ENCODE measurements at regions not wholly inside any gene's neighbourhood (a gene's known extent, or its start where the extent isn't known, plus 50 kb on each side); places are given as distances from the start of the nearest gene placed in this dataset.
"Not testable (repeated sequence)": the region's sequence is repeated elsewhere in the genome, so short reads cannot be mapped to it uniquely, and the experiment has no call there.

GRCh38 chr3:145032791-145033190, 1061.2 kb downstream of the DIPK2A start:
- DNase-seq: no peak
- no peaks in the 10 kb centered on the region for H3K9me3 ChIP-seq
- intact Hi-C loops (cut with DNase I; ENCODE audit: low total_unique reads): no loop called here
- H3K27ac ChIP-seq: no peak overlapping the region
- no peaks in the 10 kb centered on the region for H3K4me1 ChIP-seq
- H3K36me3 ChIP-seq (ENCODE audit: low read depth, missing control alignments): no peaks in the 10 kb centered on the region
- TF ChIP-seq CTCF (IDR thresholded peaks at IDR 0.05) (no peak), POLR2A (IDR thresholded peaks at IDR 0.05) (no peak)
- H3K27me3 ChIP-seq: no peaks in the 10 kb centered on the region
- 70 to 88% methylated on average over 1 of the region's 1 CpG for WGBS, 2 donors
- H3K4me3 ChIP-seq: no peak overlapping the region

- Histone ChIP-seq H3K27ac (no peak overlapping the region), H3K27me3 (no peaks in the 10 kb centered on the region), H3K4me1 (no peaks in the 10 kb centered on the region), H3K36me3 (ENCODE audit: low read depth, missing control alignments) (no peaks in the 10 kb centered on the region), H3K4me3 (no peak overlapping the region), H3K9me3 (no peaks in the 10 kb centered on the region)
- intact Hi-C loops (cut with DNase I; ENCODE audit: low total_unique reads): no loop called here
- 93 to 97% methylated on average over 1 of the region's 1 CpG for WGBS, 2 donors
- TF ChIP-seq CTCF (IDR thresholded peaks at IDR 0.05): no peak
- no peak for TF ChIP-seq POLR2A (IDR thresholded peaks at IDR 0.05)
- no peak for DNase-seq
These were observed 1064.1 kb downstream of the DIPK2A start for GRCh38 chr3:145035682-145036081.

GRCh38 chr3:145054055-145054454, 1082.4 kb downstream of the DIPK2A start:
- H3K27ac ChIP-seq; H3K36me3 ChIP-seq (ENCODE audit: low read depth, missing control alignments); intact Hi-C loops (cut with DNase I; ENCODE audit: low total_unique reads); H3K4me3 ChIP-seq; H3K9me3 ChIP-seq; H3K4me1 ChIP-seq; DNase-seq; H3K27me3 ChIP-seq: not testable (repeated sequence)
- 86 to 95% methylated on average over 2 of the region's 2 CpGs for WGBS, 2 donors

- intact Hi-C loops (cut with DNase I; ENCODE audit: low total_unique reads): no loop called here
- no peak for TF ChIP-seq CTCF (IDR thresholded peaks at IDR 0.05)
- no peak for TF ChIP-seq POLR2A (IDR thresholded peaks at IDR 0.05)
- DNase-seq: no peak
- Histone ChIP-seq H3K36me3 (ENCODE audit: low read depth, missing control alignments) (no peaks in the 10 kb centered on the region), H3K27ac (no peak overlapping the region), H3K4me1 (no peaks in the 10 kb centered on the region), H3K4me3 (no peak overlapping the region), H3K9me3 (no peaks in the 10 kb centered on the region), H3K27me3 (no peaks in the 10 kb centered on the region)
- WGBS, 2 donors: 89 to 94% methylated on average over 1 of the region's 1 CpG
These were observed 1083.9 kb downstream of the DIPK2A start for GRCh38 chr3:145055375-145056076.

- Histone ChIP-seq H3K27ac (no peak overlapping the region), H3K36me3 (ENCODE audit: low read depth, missing control alignments) (no peaks in the 10 kb centered on the region), H3K9me3 (no peaks in the 10 kb centered on the region), H3K4me1 (no peaks in the 10 kb centered on the region), H3K4me3 (no peak overlapping the region), H3K27me3 (no peaks in the 10 kb centered on the region)
- no peak for TF ChIP-seq CTCF (IDR thresholded peaks at IDR 0.05)
- no peak for TF ChIP-seq POLR2A (IDR thresholded peaks at IDR 0.05)
- 85 to 100% methylated on average over 1 of the region's 1 CpG for WGBS, 2 donors
- intact Hi-C loops (cut with DNase I; ENCODE audit: low total_unique reads): no loop called here
- no peak for DNase-seq
These were observed 1086.9 kb downstream of the DIPK2A start for GRCh38 chr3:145058483-145058882.
